OCI-LY1 (cell line): ENCODE measurements at regions not wholly inside any gene's neighbourhood (a gene's known extent, or its start where the extent isn't known, plus 50 kb on each side); places are given as distances from the start of the nearest gene placed in this dataset.

Experiments
- CTCF ChIP-seq: fragments of 200-600 bp; sonication (generic), shearing (Covaris generic); IDR thresholded peaks from 2 replicates; pipeline ENCODE4 v1.5.1; 2017; ENCODE audit warnings: mild to moderate bottlenecking, antibody characterized with exemption, low read length, moderate library complexity, mixed read lengths
- EZH2 ChIP-seq: fragments of 200-600 bp; sonication (generic), shearing (Covaris generic); IDR thresholded peaks from 2 replicates; pipeline ENCODE4 v1.8.0; 2017; ENCODE audit warnings: borderline replicate concordance, mixed run types, mild to moderate bottlenecking, antibody characterized with exemption, low read length, moderate library complexity, mixed read lengths

- TF ChIP-seq CTCF (no peak), EZH2 (no peak)
Observed at GRCh38 chr14:97413966-97414717, 617.0 kb downstream of the VRK1 start.
